Spleen (tissue), 7 donors: ENCODE measurements at regions not wholly inside any gene's neighbourhood (a gene's known extent, or its start where the extent isn't known, plus 50 kb on each side); places are given as distances from the start of the nearest gene placed in this dataset.

ENCODE experiments used
- POLR2A ChIP-seq, 3 donors: fragments of 450-650 bp; IDR thresholded peaks; one replicate each; pipeline ENCODE4 v1.5.1; 2017; ENCODE audit warnings: antibody characterized with exemption in 3 of 3, mild to moderate bottlenecking in 1 of 3
- POLR2AphosphoS5 ChIP-seq, 3 donors: sonication (generic); formaldehyde crosslinking; IDR thresholded peaks; one replicate each; pipeline ENCODE4 v1.5.1; 2017; ENCODE audit warnings: antibody characterized with exemption in 3 of 3
- TF ChIP-seq, protein P1 (sequence below), 11 experiments: fragments of 200-600 bp in 7 of 11; fragments of 450-650 bp in 4 of 11; sonication (generic) in 4 of 11; IDR thresholded peaks in 8 of 11; conservative IDR thresholded peaks in 3 of 11; 1 replicate in 7 of 11; 2 replicates in 4 of 11; pipeline versions ENCODE4 v1.4.0 to v1.8.0; 2016 to 2021; ENCODE audit warnings: antibody characterized with exemption in 11 of 11, inconsistent platforms in 4 of 11, mild to moderate bottlenecking in 1 of 11
- donor health status: DM: no; HTN: no; CAD: no; lungs with moderate emphysema.
- donor health status: DM: no; HTN: no; CAD: no.
- donor health status: DM: no; HTN: no; CAD: no.

DNA sequence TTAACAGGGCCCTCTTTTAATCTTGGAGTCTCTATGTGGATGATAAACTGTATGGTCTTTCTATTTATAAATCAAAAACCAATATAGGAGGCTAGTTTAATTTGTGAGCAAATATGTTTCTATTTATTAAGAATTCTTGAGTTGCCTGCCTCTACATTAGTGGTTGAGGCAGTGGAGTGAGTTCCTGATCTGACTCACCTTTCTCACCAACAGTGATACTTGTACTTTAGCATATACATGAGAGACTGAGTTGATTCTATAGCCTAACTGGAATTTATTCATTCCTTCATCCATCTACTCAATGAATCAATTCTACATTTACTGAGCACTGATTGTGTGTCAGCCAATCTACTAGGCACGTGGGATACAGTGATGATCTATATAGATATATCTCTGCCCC lies 126.9 kb downstream of the TRMT11 start:
- TF ChIP-seq, protein P1, sequence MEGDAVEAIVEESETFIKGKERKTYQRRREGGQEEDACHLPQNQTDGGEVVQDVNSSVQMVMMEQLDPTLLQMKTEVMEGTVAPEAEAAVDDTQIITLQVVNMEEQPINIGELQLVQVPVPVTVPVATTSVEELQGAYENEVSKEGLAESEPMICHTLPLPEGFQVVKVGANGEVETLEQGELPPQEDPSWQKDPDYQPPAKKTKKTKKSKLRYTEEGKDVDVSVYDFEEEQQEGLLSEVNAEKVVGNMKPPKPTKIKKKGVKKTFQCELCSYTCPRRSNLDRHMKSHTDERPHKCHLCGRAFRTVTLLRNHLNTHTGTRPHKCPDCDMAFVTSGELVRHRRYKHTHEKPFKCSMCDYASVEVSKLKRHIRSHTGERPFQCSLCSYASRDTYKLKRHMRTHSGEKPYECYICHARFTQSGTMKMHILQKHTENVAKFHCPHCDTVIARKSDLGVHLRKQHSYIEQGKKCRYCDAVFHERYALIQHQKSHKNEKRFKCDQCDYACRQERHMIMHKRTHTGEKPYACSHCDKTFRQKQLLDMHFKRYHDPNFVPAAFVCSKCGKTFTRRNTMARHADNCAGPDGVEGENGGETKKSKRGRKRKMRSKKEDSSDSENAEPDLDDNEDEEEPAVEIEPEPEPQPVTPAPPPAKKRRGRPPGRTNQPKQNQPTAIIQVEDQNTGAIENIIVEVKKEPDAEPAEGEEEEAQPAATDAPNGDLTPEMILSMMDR (IDR thresholded peaks at IDR 0.05 in 8 of 11, conservative IDR thresholded peaks at IDR 0.05 in 3 of 11) = no peak
- TF ChIP-seq POLR2A (IDR thresholded peaks at IDR 0.05) (no peak), POLR2AphosphoS5 (IDR thresholded peaks at IDR 0.05) (no peak)
